SK-N-SH (cell line): ENCODE measurements at regions not wholly inside any gene's neighbourhood (a gene's known extent, or its start where the extent isn't known, plus 50 kb on each side); places are given as distances from the start of the nearest gene placed in this dataset.

Experiments
- CTCF ChIA-PET: fragments of 300-600, 350-600 bp; formaldehyde crosslinking; extraction: SDS; loops from one replicate; lab custom pipeline; 2021; lab: Yijun Ruan, JAX
- POLR2A ChIA-PET: fragments of 350-600 bp; sonication (Branson Sonifier 250); formaldehyde crosslinking; extraction: SDS; loops from one replicate; lab custom pipeline; 2020; ENCODE audit warnings: antibody characterized with exemption, inconsistent platforms; lab: Yijun Ruan, JAX
- DNase-seq: peaks from one replicate; pipeline ENCODE4 v3.0.0; 2012
- H2AFZ ChIP-seq: fragments of 200-600 bp; sonication (generic); 2 replicates; pipeline ENCODE4 v1.8.1; 2016; ENCODE audit warnings: antibody characterized with exemption, mild to moderate bottlenecking, low read depth
- H3F3A ChIP-seq: fragments of 200-600 bp; sonication (generic); replicated peaks from 2 replicates; pipeline ENCODE3; 2016; ENCODE audit warnings: antibody characterized with exemption, mild to moderate bottlenecking; ENCODE audit not compliant: insufficient read depth
- H3K27ac ChIP-seq, 2 experiments: fragments of 200-500 bp in 1 of 2; fragments of 200-600 bp in 1 of 2; sonication (Bioruptor generic) in 1 of 2; sonication (generic), shearing (Covaris generic) in 1 of 2; 2 replicates each; pipeline versions ENCODE4 v1.5.1 to v1.6.1; 2014 to 2016; ENCODE audit warnings: low read depth in 2 of 2, inconsistent platforms in 1 of 2, low read length in 1 of 2, mild to moderate bottlenecking in 1 of 2, mixed read lengths in 1 of 2
- H3K27me3 ChIP-seq: fragments of 200-600 bp; sonication (generic), shearing (Covaris generic); 2 replicates; pipeline ENCODE4 v1.6.1; 2016; ENCODE audit warnings: mixed run types; ENCODE audit not compliant: insufficient read depth
- H3K36me3 ChIP-seq, 2 experiments: fragments of 200-500 bp in 1 of 2; fragments of 200-600 bp in 1 of 2; sonication (Bioruptor generic) in 1 of 2; sonication (generic) in 1 of 2; replicated peaks in 1 of 2; 2 replicates each; pipeline versions ENCODE3 to v1.5.1; 2014 to 2016; ENCODE audit warnings: low read length in 1 of 2, mild to moderate bottlenecking in 1 of 2; ENCODE audit not compliant: insufficient read depth in 2 of 2, control insufficient read depth in 1 of 2
- H3K4me1 ChIP-seq, 2 experiments: fragments of 200-500 bp in 1 of 2; fragments of 200-600 bp in 1 of 2; sonication (Bioruptor generic) in 1 of 2; sonication (generic), shearing (Covaris generic) in 1 of 2; 2 replicates each; pipeline versions ENCODE4 v1.5.1 to v1.6.1; 2014 to 2016; ENCODE audit warnings: low read depth in 1 of 2, low read length in 1 of 2, mixed run types in 1 of 2; ENCODE audit not compliant: insufficient read depth in 2 of 2, control insufficient read depth in 1 of 2
- H3K4me2 ChIP-seq: fragments of 200-600 bp; sonication (generic), shearing (Covaris generic); 2 replicates; pipeline ENCODE4 v1.6.1; 2017; ENCODE audit warnings: mixed run types
- H3K4me3 ChIP-seq, 2 experiments: fragments of 200-500 bp in 1 of 2; fragments of 200-600 bp in 1 of 2; sonication (Bioruptor generic) in 1 of 2; sonication (generic), shearing (Covaris generic) in 1 of 2; 2 replicates each; pipeline versions ENCODE4 v1.5.1 to v1.8.1; 2014 to 2016; ENCODE audit warnings: low read depth in 2 of 2, inconsistent platforms in 1 of 2, low read length in 1 of 2, mild to moderate bottlenecking in 1 of 2, mixed read lengths in 1 of 2, moderate library complexity in 1 of 2
- H3K79me2 ChIP-seq: fragments of 200-600 bp; sonication (generic); 2 replicates; pipeline ENCODE4 v1.8.1; 2017; ENCODE audit warnings: mild to moderate bottlenecking; ENCODE audit not compliant: insufficient read depth
- H3K9ac ChIP-seq: fragments of 200-600 bp; sonication (generic); 2 replicates; pipeline ENCODE4 v1.6.1; 2017; ENCODE audit warnings: mixed run types
- H3K9me2 ChIP-seq: fragments of 200-600 bp; sonication (generic); 2 replicates; pipeline ENCODE4 v1.6.1; 2017; ENCODE audit warnings: mixed run types
- H3K9me3 ChIP-seq: fragments of 200-600 bp; sonication (generic); 2 replicates; pipeline ENCODE4 v1.6.1; 2017; ENCODE audit warnings: mixed run types, mild to moderate bottlenecking, moderate library complexity
- H4K20me1 ChIP-seq: fragments of 200-600 bp; sonication (generic); 2 replicates; pipeline ENCODE4 v1.6.1; 2017; ENCODE audit warnings: mild to moderate bottlenecking, mixed run types; ENCODE audit not compliant: insufficient read depth
- CHD2 ChIP-seq: fragments of 150-350 bp; IDR thresholded peaks from 2 replicates; pipeline ENCODE4 v1.6.1; 2018; ENCODE audit warnings: low read length; ENCODE audit not compliant: partially characterized antibody
- EZH2phosphoT487 ChIP-seq: fragments of 200-600 bp; sonication (generic); IDR thresholded peaks from 2 replicates; pipeline ENCODE4 v1.6.1; 2017; ENCODE audit warnings: low read depth, mixed run types, mild to moderate bottlenecking, antibody characterized with exemption, moderate library complexity, borderline replicate concordance
- FOXM1 ChIP-seq: IDR thresholded peaks from 2 replicates; pipeline ENCODE4 v1.4.0; 2012; ENCODE audit warnings: low read depth, mild to moderate bottlenecking
- MAX ChIP-seq: IDR thresholded peaks from 2 replicates; pipeline ENCODE4 v1.4.0; 2012; ENCODE audit warnings: low read depth
- MXI1 ChIP-seq: IDR thresholded peaks from 2 replicates; pipeline ENCODE4 v1.6.1; 2012; ENCODE audit warnings: mild to moderate bottlenecking, low read depth, low read length, improper control_type of control experiment
- NRF1 ChIP-seq: IDR thresholded peaks from 2 replicates; pipeline ENCODE4 v1.6.1; 2012; ENCODE audit warnings: low read depth, mild to moderate bottlenecking, low read length
- POLR2AphosphoS5 ChIP-seq: IDR thresholded peaks from 2 replicates; pipeline ENCODE4 v1.6.1; 2012; ENCODE audit warnings: low read depth, low read length
- RFX5 ChIP-seq: IDR thresholded peaks from 2 replicates; pipeline ENCODE4 v1.6.1; 2012; ENCODE audit warnings: mild to moderate bottlenecking, improper control_type of control experiment, low read length
- TCF12 ChIP-seq: IDR thresholded peaks from 2 replicates; pipeline ENCODE4 v1.4.0; 2012
- TEAD4 ChIP-seq: IDR thresholded peaks from 2 replicates; pipeline ENCODE4 v1.4.0; 2012; ENCODE audit warnings: mild to moderate bottlenecking, borderline replicate concordance; ENCODE audit not compliant: insufficient read depth
- WGBS: methylation state at CpG from one replicate; pipeline ENCODE4 v1.1.6; 2017; ENCODE audit warnings: low lambda C conversion rate; 5-methylcytosine and 5-hydroxymethylcytosine counted together
- TF ChIP-seq, protein P1 (sequence below): fragments of 150-350 bp; IDR thresholded peaks from 2 replicates; pipeline ENCODE4 v1.6.1; 2017; ENCODE audit warnings: antibody characterized with exemption, low read length, low read depth, borderline replicate concordance
- TF ChIP-seq, protein P2 (sequence below): IDR thresholded peaks from 2 replicates; pipeline ENCODE4; 2012

- TF ChIP-seq, protein P1, sequence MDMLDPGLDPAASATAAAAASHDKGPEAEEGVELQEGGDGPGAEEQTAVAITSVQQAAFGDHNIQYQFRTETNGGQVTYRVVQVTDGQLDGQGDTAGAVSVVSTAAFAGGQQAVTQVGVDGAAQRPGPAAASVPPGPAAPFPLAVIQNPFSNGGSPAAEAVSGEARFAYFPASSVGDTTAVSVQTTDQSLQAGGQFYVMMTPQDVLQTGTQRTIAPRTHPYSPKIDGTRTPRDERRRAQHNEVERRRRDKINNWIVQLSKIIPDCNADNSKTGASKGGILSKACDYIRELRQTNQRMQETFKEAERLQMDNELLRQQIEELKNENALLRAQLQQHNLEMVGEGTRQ = no peak
- TF ChIP-seq POLR2AphosphoS5 (no peak), TCF12 (no peak)
These were observed 127.9 kb downstream of the DHX15 start (continued) for GRCh38 chr4:24456431-24456830.

DNA sequence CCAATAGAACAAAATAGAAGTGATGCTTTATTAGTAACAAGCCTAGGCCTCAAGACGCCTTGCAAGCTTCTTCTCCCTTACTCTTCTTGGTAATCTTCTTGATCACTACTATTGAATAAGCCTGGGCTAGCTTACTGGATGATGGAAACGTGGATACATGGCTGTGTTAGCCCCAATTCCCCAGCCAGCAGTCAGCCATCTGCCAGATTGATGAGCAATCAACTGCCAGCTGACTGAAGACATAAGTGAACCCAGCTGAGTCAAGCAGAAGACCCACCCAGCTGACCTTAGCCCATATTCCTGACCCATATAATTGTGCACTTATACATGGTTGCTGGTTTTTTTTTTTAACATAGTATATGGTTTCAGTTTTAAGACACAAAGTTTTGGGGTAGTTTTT is 130.4 kb downstream of the DHX15 start:
- H3F3A ChIP-seq = no peaks in the 10 kb centered on the region
- no peak overlapping the region for H3K27ac ChIP-seq
- H4K20me1 ChIP-seq = no peaks in the 10 kb centered on the region
- no peaks in the 10 kb centered on the region for H3K9me2 ChIP-seq
- no peaks in the 10 kb centered on the region for H3K9me3 ChIP-seq
- 13% methylated on average over 2 of the region's 2 CpGs for WGBS
- CTCF ChIA-PET = no interaction called here
- H3K4me1 ChIP-seq = no peaks in the 10 kb centered on the region
- no peaks in the 10 kb centered on the region for H3K79me2 ChIP-seq
- H3K36me3 ChIP-seq = no peaks in the 10 kb centered on the region
- peaks cover 7% of the 10 kb centered on the region; the same call in 1 of the 2 replicates for H3K27me3 ChIP-seq
- H3K4me2 ChIP-seq = no peak overlapping the region
- no peak for DNase-seq
- POLR2A ChIA-PET = no interaction called here
- no peak overlapping the region for H3K4me3 ChIP-seq
- TF ChIP-seq EZH2phosphoT487 = no peak
- TF ChIP-seq CHD2 = no peak
- H2AFZ ChIP-seq = no peak overlapping the region
- H3K9ac ChIP-seq = no peak overlapping the region

DNA sequence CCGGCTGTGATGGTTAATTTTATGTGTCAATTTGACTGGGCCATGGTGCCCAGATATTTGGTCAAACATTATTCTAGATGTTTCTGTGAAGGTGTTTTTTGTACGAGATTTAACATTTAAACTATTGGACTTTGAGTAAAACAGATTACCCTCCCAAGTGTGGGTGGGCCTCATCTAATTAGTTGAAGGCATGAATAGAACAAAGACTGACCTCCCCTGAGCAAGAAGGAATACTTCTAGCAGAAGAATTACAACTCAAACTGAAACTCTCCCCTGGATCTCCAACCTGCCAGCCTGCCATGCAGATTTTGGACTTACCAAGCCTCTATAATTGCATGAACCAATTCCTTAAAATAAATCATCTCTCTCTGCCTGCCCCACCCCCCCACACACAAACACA is 132.5 kb downstream of the DHX15 start:
- H3K27me3 ChIP-seq = peaks cover 9% of the 10 kb centered on the region; the same call in 1 of the 2 replicates
- CTCF ChIA-PET = no interaction called here
- H3K27ac ChIP-seq = no peak overlapping the region
- no peak for TF ChIP-seq CHD2
- TF ChIP-seq, all 33 proteins: peak for 0
- H3K9me2 ChIP-seq = no peaks in the 10 kb centered on the region
- DNase-seq = no peak
- no peak overlapping the region for H3K9ac ChIP-seq
- no peaks in the 10 kb centered on the region for H4K20me1 ChIP-seq
- WGBS = 18% methylated on average over 2 of the region's 2 CpGs
- no peak overlapping the region for H3K4me3 ChIP-seq
- H3K4me1 ChIP-seq = no peaks in the 10 kb centered on the region
- H3F3A ChIP-seq = no peaks in the 10 kb centered on the region
- H3K79me2 ChIP-seq = no peaks in the 10 kb centered on the region
- H2AFZ ChIP-seq = no peak overlapping the region
- no peaks in the 10 kb centered on the region for H3K36me3 ChIP-seq
- H3K9me3 ChIP-seq = no peaks in the 10 kb centered on the region
- POLR2A ChIA-PET = no interaction called here
- H3K4me2 ChIP-seq = no peak overlapping the region

DNA sequence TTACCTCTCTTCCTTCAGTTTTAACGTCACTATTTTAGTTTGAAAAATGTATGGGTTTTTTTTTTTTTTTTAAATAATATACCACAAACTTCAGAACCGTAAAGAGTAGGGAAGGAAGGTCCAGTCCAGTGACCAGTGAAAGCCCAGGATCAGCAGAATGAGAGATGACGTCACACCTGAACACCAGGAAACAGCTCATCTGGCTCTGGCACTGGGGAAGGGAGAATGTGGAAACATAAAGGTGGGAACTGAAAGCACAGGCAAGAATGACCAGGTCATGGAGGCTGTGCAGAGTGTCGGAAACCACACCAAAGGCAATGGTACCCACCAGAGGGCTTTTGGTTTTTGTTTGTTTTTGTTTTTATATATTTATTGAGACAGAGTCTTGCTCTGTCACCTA is 141.2 kb downstream of the DHX15 start:
- Histone ChIP-seq H3K4me2 (no peak overlapping the region), H2AFZ (no peak overlapping the region), H3K9ac (no peak overlapping the region), H3K27ac (no peak overlapping the region), H3F3A (no peaks in the 10 kb centered on the region), H3K4me3 (no peak overlapping the region), H3K27me3 (peaks cover 27% of the 10 kb centered on the region; the same call in 1 of the 2 replicates), H3K79me2 (no peaks in the 10 kb centered on the region), H3K9me3 (no peaks in the 10 kb centered on the region), H3K9me2 (no peaks in the 10 kb centered on the region), H4K20me1 (no peaks in the 10 kb centered on the region), H3K36me3 (no peaks in the 10 kb centered on the region), H3K4me1 (no peaks in the 10 kb centered on the region)
- no peak for TF ChIP-seq EZH2phosphoT487
- TF ChIP-seq RFX5 = no peak
- TF ChIP-seq MAX = no peak
- TF ChIP-seq NRF1 = no peak
- TF ChIP-seq FOXM1 = no peak
- TF ChIP-seq MXI1 = no peak
- no peak for TF ChIP-seq TEAD4
- TF ChIP-seq, protein P1 = no peak
- TF ChIP-seq, protein P2, sequence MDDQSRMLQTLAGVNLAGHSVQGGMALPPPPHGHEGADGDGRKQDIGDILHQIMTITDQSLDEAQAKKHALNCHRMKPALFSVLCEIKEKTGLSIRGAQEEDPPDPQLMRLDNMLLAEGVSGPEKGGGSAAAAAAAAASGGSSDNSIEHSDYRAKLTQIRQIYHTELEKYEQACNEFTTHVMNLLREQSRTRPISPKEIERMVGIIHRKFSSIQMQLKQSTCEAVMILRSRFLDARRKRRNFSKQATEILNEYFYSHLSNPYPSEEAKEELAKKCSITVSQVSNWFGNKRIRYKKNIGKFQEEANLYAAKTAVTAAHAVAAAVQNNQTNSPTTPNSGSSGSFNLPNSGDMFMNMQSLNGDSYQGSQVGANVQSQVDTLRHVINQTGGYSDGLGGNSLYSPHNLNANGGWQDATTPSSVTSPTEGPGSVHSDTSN = no peak
- ChIA-PET CTCF (no interaction called here), POLR2A (no interaction called here)
- WGBS = 15% methylated on average over 4 of the region's 4 CpGs
- no peak for DNase-seq
